ENCODE measurements at regions not wholly inside any gene's neighbourhood (a gene's known extent, or its start where the extent isn't known, plus 50 kb on each side); places are given as distances from the start of the nearest gene placed in this dataset.

- TF ChIP-seq GABPB1 (CRISPR knock-in tag; IDR thresholded peaks at IDR 0.05) (no peak), NCOA6 (IDR thresholded peaks at IDR 0.05) (no peak), ZNF354B (CRISPR knock-in tag; IDR thresholded peaks at IDR 0.05) (peak; percentile 88), SMARCA4 (IDR thresholded peaks at IDR 0.05) (no peak), U2AF1 (optimal IDR thresholded peaks at IDR 0.05; ENCODE audit: low read depth, low read length) (no peak), NCOA4 (IDR thresholded peaks at IDR 0.05; ENCODE audit: partially characterized antibody) (no peak), POLR3G (IDR thresholded peaks at IDR 0.05; ENCODE audit: extremely low read depth, insufficient read length, insufficient replicate concordance) (no peak), TCF3 (CRISPR knock-in tag; IDR thresholded peaks at IDR 0.05) (no peak), ZBTB34 (CRISPR knock-in tag; IDR thresholded peaks at IDR 0.05) (peak; percentile 84), SMAD4 (CRISPR knock-in tag; conservative IDR thresholded peaks at IDR 0.05) (peak; percentile 89), BDP1 (IDR thresholded peaks at IDR 0.05; ENCODE audit: insufficient read depth, insufficient read length) (no peak), KLF10 (CRISPR knock-in tag; IDR thresholded peaks at IDR 0.05) (0 out of 2 replicates have a peak, but pooled peaks have one; percentile 60), HNRNPH1 (optimal IDR thresholded peaks at IDR 0.05; ENCODE audit: low read depth, low read length) (no peak), ETV6 (IDR thresholded peaks at IDR 0.05; ENCODE audit: borderline replicate concordance in 1 of 2, low read depth in 2 of 2, low read length in 1 of 2) (no peak), ETV6 (CRISPR knock-in tag; IDR thresholded peaks at IDR 0.05; ENCODE audit: borderline replicate concordance) (no peak), KAT2B (IDR thresholded peaks at IDR 0.05; ENCODE audit: low read depth, low read length) (no peak), PYGO2 (tag; IDR thresholded peaks at IDR 0.05) (peak; percentile 94), GTF2F1 (IDR thresholded peaks at IDR 0.05; ENCODE audit: low read depth, low read length) (no peak), ZSCAN29 (IDR thresholded peaks at IDR 0.05) (no peak), ZNF584 (CRISPR knock-in tag; IDR thresholded peaks at IDR 0.05; ENCODE audit: low read depth) (peak; percentile 99), ATF1 (CRISPR knock-in tag; IDR thresholded peaks at IDR 0.05) (no peak), ATF1 (tag; IDR thresholded peaks at IDR 0.05) (peak; percentile 74), MAFG (tag; conservative IDR thresholded peaks at IDR 0.05) (peak; percentile 49), CBFA2T3 (IDR thresholded peaks at IDR 0.05) (no peak), STAG1 (CRISPR knock-in tag; IDR thresholded peaks at IDR 0.05; ENCODE audit: borderline replicate concordance) (no peak), KDM1A (IDR thresholded peaks at IDR 0.05) (no peak), XRCC4 (IDR thresholded peaks at IDR 0.05; ENCODE audit: extremely low read depth, insufficient read depth, insufficient read length) (no peak), ZNF311 (CRISPR knock-in tag; IDR thresholded peaks at IDR 0.05) (0 out of 2 replicates have a peak, but pooled peaks have one; percentile 59), DNMT1 (IDR thresholded peaks at IDR 0.05) (no peak), ZNF445 (CRISPR knock-in tag; IDR thresholded peaks at IDR 0.05; ENCODE audit: low read depth) (no peak; the same call in 1 of the 2 replicates), GTF2B (IDR thresholded peaks at IDR 0.05; ENCODE audit: extremely low read depth, insufficient read length) (no peak), ELF1 (tag; IDR thresholded peaks at IDR 0.05) (0 out of 2 replicates have a peak, but pooled peaks have one; percentile 32)
Measured at GRCh38 chr20:40948465-40949267, 80.0 kb upstream of the TOP1 start (continued).

All from K562 (cell line).